GM18951 (cell line): ENCODE measurements at regions not wholly inside any gene's neighbourhood (a gene's known extent, or its start where the extent isn't known, plus 50 kb on each side); places are given as distances from the start of the nearest gene placed in this dataset.

ENCODE experiments used
- POLR2A ChIP-seq: IDR thresholded peaks from 4 replicates; pipeline ENCODE4 v1.6.1; 2011; ENCODE audit warnings: mild to moderate bottlenecking; ENCODE audit not compliant: insufficient read length, insufficient read depth; ENCODE audit errors: extremely low read depth
- in situ Hi-C: fragments of 300-500 bp; cut with MboI; formaldehyde crosslinking; loops from one replicate; pipeline ENCODE4 v1.12.0; 2022; ENCODE audit warnings: low sequenced_read_pairs, mixed read lengths, inconsistent platforms; ENCODE audit not compliant: unreplicated experiment

- in situ Hi-C loops = no loop called here
- TF ChIP-seq POLR2A = no peak
Measured at GRCh38 chr14:38851111-38851510, 251.9 kb downstream of the SEC23A start.

- in situ Hi-C loops = no loop called here
- TF ChIP-seq POLR2A = no peak
Measured at GRCh38 chr14:38850664-38851063, 252.4 kb downstream of the SEC23A start.

- TF ChIP-seq POLR2A = no peak
- in situ Hi-C loops = no loop called here
Measured at GRCh38 chr14:38848243-38848935, 254.6 kb downstream of the SEC23A start.

- in situ Hi-C loops = no loop called here
Measured at GRCh38 chr14:38847161-38847560, 255.9 kb downstream of the SEC23A start.

GRCh38 chr14:38839694-38840365 lies 263.2 kb downstream of the SEC23A start:
- TF ChIP-seq POLR2A = no peak
- in situ Hi-C loops = no loop called here

More at GRCh38 chr14:38847161-38847560, 255.9 kb downstream of the SEC23A start:
- no peak for TF ChIP-seq POLR2A

- in situ Hi-C loops = no loop called here
- no peak for TF ChIP-seq POLR2A
Measured at GRCh38 chr14:38838979-38839323, 264.1 kb downstream of the SEC23A start.

GRCh38 chr14:38838049-38838978 lies 264.7 kb downstream of the SEC23A start:
- in situ Hi-C loops = no loop called here
- TF ChIP-seq POLR2A = no peak

- no peak for TF ChIP-seq POLR2A
Measured at GRCh38 chr14:38837343-38838048, 265.5 kb downstream of the SEC23A start.

GRCh38 chr14:38836539-38836938 lies 266.5 kb downstream of the SEC23A start:
- no peak for TF ChIP-seq POLR2A
- in situ Hi-C loops = no loop called here

More at GRCh38 chr14:38837343-38838048, 265.5 kb downstream of the SEC23A start:
- in situ Hi-C loops = no loop called here

- in situ Hi-C loops = no loop called here
- no peak for TF ChIP-seq POLR2A
Measured at GRCh38 chr14:38835874-38836273, 267.2 kb downstream of the SEC23A start.

GRCh38 chr14:38828183-38828827 lies 274.7 kb downstream of the SEC23A start:
- in situ Hi-C loops = no loop called here
- no peak for TF ChIP-seq POLR2A

GRCh38 chr14:38824706-38825105 lies 278.3 kb downstream of the SEC23A start:
- TF ChIP-seq POLR2A = no peak
- in situ Hi-C loops = no loop called here
